ENCODE measurements at regions not wholly inside any gene's neighbourhood (a gene's known extent, or its start where the extent isn't known, plus 50 kb on each side); places are given as distances from the start of the nearest gene placed in this dataset.
"Not testable (repeated sequence)": the region's sequence is repeated elsewhere in the genome, so short reads cannot be mapped to it uniquely, and the experiment has no call there.

DNA sequence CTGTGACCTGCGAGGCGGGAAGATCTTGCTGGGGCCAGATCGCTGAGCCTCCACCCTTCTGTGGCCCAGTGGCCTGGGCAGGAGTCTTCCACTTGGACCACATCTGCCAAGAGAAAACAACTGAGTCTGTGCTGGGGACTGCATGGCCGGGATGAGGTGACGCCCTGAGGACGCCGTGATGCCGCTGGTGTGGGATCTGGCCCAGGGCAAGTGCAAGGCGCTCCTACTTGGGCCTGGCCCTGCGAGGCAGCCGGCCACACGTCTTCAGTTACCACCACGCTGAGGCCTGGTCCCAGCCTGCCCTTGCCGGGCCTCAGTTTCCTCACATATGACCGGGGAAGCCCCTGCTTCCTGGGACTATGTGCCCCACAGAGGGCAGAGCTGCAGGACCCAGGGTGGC lies 133.4 kb downstream of the SLC25A46 start:
- no peak for DNase-seq (ENCODE audit: low read depth)

DNA sequence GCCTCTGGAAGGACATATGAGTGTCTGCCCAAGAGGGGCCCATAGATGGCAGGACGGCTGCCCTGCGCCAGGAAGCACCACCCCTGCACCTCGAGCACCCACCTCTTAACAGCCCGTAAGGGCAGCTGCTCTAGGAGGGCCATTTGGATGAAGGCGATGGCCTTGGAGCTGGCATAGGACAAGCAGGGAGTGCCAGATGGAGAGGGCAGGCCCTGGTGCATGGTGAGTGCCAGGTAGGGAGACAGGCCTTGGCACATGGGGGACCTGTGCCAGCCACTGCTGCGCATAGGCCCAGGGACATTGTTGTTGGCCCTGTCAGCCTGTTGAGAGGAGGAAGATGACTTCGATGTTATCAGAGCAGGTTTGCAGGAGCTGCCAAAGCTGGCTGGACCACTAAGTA lies 134.2 kb downstream of the SLC25A46 start:
- no peak for DNase-seq (ENCODE audit: low read depth)

DNA sequence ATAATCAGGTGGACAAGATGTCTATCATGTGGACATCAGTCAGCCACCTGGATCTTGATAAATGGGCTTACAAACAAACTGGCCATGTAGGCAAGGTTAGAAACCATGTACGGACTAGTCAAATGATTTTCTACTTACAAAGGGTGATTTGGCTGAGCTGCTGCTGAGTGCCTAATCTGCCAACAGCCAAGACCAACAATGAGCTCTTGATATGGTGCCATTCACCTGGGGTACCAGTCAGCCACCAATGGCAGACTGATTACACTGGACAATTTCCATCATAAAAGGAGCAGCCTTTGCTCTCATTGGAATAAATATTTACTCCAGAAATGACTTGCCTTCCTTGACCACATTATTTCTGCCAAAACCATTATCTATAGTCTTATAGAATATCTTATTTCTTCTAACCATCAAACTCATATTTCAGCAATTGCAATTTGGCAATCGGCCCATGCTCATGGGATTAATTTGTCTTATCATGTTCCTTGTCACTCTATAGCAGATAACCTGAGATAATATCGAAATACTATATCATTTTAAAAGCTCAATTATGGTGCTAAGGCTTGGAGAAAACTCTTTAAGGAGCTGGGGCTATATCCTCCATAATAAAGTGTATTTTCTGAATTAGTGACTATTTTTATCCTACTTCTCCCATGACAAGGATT lies 135.1 kb downstream of the SLC25A46 start:
- DNase-seq (ENCODE audit: low read depth), result no peak

DNA sequence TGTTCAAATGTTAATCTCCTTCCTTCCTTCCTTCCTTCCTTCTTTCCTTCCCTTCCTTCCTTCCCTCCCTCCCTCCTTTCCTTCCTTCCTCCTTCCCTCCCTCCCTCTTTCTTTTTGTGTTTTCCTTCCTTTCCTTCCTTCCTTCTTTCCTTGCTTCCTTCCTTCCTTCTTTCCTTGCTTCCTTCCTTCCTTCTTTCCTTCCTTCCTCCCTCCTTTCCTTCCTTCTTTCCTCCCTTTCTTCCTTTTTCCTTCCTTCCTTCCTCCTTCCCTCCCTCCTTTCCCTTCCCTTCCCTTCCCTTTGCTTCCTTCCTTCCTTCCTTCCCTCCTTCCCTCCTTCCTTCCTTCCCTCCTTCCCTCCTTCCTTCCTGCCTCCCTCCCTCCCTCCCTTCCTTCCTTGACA lies 136.3 kb downstream of the SLC25A46 start:
- DNase-seq (ENCODE audit: low read depth), result not testable (repeated sequence)

DNA sequence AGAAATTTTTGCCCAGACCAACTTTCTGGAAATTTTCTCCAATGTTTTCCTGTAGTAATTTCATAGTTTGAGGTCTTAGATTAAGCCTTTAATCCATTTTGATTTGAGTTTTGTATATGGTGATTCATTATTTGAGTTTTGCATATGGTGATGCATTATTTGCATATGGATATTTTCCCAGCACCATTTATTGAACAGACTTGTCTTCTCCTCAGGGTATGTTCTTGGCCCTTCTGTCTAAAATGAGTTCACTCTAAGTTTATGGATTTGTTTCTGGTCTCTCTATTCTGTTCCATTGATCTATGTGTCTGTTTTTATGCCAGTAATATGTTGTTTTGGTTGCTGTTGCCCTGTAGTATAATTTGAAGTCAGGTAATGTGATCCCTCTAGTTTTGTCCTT lies 139.3 kb downstream of the SLC25A46 start:
- no peak for DNase-seq (ENCODE audit: low read depth)

DNA sequence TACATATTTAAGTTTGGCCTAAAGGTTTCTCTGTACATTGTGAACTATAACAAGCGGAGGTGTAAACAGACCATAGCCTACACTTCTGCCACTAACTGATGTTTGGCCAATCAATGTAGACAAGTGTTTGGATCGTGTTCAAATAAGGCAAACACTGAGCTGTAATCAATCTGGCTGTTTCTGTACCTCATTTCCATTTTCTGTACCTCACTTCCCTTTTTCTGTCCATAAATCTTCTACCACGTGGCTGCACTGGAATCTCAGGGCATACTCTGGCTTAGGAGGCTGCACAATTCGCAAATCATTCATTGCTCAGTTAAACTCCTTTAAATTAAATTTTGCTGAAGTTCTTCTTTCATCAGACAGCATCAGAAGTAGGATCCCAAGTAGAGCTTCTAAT lies 140.9 kb downstream of the SLC25A46 start:
- no peak for DNase-seq (ENCODE audit: low read depth)

DNA sequence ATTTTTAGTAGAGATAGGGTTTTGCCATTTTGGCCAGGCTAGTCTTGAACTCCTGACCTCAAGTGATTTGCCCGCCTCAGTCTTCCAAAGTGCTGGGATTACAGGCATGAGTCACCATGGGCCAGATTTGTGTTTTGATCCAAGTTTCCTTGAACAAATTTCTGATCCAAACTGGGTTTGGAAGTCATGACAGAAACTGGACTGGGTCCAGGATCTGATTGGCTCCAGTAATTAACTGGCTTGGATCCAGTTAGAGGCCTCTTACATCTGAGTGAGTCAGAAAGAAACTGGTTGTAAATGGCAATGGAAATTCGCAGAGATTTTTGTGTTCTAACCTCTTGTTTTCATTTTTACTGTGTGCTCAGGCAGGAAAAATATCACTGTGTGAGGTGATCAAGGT lies 141.6 kb downstream of the SLC25A46 start:
- DNase-seq (ENCODE audit: low read depth), result peak; percentile 68

DNA sequence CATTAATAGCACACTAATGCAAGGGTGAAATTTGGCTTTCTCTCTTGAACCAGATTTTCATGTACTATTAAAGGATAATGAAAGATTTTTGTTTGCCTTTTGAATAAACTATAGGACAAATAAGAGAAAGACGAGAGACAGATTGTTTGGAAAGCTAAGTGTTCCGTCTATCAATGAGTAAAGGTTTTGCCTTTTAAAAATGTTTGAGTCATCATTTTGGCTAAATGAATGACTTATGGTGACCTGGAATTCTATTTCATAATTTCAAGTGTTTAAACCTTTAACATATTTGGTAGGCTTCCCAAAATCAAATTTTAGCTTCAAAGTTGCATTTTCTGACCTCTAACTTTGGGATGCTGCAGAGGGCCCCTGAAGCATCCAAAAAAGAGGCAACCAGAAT lies 145.2 kb downstream of the SLC25A46 start:
- peak; percentile 42 for DNase-seq (ENCODE audit: low read depth)

DNA sequence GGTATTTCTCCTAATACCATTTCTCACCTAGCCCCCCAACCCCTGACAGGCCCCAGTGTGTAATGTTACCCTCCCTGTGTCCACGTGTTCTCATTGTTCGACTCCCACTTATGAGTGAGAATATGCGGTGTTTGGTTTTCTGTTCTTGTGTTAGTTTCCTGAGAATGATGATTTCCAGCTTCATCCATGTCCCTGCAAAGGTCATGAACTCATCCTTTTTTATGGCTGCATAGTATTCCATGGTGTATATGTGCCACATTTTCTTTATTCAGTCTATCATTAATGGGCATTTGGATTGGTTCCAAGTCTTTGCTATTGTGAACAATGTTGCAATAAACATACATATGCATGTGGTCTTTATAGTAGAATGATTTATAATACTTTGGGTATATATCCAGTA lies 148.4 kb downstream of the SLC25A46 start:
- DNase-seq (ENCODE audit: low read depth), result not testable (repeated sequence)

DNA sequence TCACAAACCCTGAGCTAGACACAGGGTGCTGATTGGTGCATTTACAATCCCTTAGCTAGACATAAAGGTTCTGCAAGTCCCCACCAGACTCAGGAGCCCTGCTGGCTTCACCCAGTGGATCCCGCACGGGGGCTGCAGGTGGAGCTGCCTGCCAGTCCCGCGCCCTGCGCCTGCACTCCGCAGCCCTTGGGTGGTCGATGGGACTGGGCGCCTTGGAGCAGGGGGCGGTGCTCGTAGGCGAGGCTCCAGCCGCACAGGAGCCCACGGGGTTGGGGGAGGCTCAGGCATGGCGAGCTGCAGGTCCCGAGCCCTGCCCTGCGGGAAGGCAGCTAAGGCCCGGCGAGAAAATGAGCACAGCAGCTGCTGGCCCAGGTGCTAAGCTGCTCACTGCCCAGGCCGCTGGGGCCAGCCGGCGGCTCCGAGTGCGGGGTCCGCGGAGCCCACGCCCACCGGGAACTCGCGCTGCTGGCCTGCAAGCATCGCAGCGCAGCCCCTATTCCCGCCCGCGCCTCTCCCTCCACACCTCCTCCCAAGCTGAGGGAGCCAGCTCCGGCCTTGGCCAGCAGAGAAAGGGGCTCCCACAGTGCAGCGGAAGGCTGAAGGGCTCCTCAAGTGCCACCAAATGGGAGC lies 155.2 kb downstream of the SLC25A46 start:
- DNase-seq (ENCODE audit: low read depth), result not testable (repeated sequence)

DNA sequence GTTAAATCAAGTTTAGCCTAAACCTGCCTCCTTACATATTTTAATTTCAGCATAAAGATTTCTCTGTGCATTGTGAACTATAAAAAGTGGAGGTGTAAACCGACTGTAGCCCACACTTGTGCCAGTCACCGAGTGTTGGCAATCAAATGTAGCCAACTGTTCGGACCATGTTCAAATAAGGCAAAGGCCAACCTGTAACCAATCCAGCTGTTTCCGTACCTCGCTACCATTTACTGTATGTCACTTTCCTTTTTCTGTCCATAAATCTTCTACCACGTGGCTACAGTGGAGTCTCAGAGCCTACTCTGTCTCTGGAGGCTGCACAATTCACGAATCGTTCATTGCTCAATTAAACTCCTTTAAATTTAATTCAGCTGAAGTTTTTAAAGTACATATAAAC lies 156.0 kb downstream of the SLC25A46 start:
- DNase-seq (ENCODE audit: low read depth), result no peak

DNA sequence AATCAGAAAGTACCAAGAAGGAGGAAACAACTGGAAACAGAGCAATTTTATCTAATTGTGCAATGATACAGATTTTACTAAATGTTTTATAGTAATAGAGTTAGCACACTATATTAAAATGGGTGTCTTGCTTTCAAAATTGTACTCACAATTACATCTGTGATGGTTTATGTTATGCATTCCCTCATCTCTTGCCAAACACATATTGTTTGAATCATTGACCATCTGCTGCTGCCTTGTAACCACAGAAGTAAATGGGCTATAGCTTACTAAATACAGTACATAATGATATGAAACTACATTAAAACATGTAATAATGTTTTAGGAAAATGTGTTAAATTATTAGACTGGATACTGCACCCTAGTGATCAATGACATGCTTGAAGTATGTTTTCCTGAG lies 158.1 kb downstream of the SLC25A46 start:
- peak; percentile 61 for DNase-seq (ENCODE audit: low read depth)

DNA sequence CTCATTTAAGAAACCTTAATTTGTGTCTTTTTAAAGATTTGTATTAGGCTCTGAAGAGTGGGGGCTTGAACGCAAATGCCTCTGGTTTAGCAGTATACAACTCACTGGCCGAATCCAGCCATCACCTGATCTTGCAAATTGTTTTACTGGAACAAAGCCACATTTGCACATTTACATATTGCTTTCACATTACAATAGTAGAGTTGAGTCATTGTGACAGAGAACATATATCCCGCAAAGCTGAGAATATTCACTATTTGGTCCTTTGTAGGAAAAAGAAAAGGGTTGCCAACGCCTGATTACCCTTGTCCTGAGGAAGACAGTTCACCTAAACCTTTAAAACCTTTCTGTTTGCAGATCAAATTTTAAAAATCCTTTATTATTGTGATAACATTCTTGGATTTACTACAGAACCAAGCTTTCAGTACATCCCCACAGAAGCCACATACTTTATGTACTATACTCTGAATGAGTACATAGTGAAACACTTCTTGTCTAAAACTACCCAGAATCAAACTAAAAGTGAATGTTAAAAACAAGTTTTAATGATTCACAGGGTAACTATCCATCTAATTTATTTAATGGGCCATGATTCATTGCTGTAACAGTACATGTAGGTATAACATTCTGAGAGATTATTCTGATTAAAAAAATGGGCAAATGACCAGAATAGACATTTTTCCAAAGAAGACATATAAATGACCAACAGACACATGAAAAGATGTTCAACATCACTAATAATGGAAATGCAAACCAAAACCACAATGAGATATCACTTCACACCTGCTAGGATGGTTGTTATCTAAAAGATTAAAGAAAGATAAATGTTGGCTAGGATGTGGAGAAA lies 161.0 kb downstream of the SLC25A46 start:
- peak; percentile 81 for DNase-seq (ENCODE audit: low read depth)

DNA sequence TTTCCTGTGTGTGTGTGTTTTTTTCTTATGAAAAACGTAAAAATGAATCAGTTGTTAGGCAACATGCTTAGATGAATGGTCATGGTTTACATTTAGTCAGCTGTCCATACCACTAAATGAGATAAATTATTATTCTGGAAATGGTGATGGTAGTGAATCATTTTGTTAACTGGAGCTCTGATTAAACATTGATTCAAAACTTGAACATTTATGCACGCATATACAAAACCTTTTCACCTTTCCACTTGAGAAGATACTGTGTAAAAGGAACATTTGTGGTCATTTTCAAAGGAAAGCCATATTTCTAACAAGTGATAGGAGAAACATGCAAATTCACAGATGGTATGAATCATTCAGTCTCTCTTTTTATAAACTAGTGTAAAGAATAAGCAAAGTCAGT lies 162.0 kb downstream of the SLC25A46 start:
- peak; percentile 91 for DNase-seq (ENCODE audit: low read depth)

DNA sequence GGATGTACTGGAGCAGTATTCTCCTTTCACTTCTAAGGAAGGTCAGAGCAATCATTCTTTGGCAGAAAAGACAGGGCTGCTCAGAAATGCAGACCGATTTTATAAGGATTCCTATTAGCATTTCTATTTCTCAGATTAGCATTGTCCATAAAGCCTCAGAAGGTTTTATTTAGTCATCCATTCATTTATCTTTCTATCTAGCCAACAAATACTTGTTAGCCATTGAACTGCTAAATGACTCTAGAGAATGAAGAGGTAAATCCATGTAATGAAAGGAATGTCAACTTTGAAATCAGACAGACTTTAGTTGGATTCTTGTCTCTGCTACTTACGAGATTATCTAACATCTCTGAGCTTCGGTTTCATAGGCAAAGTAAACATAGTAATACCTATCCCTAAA lies 165.2 kb downstream of the SLC25A46 start:
- DNase-seq (ENCODE audit: low read depth), result no peak

DNA sequence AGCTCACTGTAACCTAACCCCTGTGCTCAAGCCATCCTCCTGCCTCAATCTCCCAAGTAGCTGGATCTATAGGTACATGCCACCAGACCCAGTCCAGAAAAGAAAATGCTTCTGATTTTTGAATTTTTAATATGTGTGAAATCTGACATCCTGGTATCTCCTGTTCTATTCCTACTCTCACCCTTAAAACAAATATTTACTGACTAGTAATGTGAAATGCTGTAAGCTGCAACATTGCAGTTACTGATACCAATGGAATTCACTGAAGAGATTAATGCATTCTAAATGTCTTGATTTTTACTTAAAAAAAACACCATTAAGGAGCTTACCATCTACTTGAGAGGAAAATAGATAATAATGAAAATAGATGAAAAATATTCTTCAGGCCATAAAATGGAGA lies 162.7 kb upstream of the TSLP start:
- no peak for DNase-seq (ENCODE audit: low read depth)

DNA sequence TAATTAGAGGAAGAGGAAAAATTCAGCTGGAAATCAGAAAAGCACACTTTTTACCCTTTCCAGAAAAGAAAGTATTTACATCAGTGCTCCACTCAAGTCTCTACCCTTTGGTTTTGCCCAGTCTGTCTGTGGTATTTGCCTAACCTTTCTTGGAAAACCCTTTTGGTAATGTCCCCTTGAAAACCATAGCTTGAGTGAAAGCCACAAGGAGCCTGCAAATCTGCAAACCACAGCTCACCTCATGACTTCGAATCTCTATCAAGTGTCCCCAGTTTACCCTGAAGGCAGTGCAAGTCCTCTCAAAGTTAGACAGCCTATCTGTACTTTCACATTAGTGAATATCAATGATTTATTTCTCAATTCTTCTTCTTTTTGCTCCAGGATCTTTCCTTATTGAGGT lies 162.1 kb upstream of the TSLP start:
- DNase-seq (ENCODE audit: low read depth), result no peak

DNA sequence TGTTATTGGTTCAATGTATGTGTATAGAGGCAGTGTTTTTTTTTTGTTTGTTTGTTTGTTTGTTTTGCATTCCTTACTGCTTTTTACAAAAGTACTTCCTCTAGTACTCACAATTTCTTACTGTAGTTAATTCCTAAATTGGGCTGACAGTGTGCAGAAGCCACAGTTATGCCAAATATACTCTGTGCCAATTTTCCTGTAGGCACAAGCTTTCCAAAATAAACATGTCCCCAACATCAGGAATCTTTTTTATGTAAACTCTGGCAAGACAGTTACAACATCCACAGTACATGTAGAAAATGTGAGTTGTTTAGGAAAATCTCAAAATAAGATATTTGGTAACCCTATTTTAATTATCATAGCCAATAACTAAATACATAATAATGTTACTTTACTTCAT lies 161.6 kb upstream of the TSLP start:
- DNase-seq (ENCODE audit: low read depth), result no peak

DNA sequence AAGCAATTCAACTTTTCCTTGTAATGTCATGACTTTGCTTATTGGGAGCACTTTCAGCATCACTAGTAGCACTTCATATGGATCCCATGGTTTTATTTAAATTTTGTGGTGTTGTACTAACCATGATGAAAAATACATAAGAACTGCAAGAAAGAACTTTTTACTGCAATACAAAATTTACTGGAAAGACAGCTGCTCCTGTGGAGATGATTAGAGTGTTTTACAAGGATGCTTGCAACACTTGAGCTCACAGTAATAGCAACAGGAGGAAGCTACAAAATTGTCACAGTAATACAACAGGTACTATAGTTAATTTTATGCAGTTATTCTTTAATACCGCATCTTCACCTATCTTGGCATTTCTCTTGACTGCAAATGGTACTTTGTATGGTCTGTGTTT lies 158.3 kb upstream of the TSLP start:
- DNase-seq (ENCODE audit: low read depth), result no peak

DNA sequence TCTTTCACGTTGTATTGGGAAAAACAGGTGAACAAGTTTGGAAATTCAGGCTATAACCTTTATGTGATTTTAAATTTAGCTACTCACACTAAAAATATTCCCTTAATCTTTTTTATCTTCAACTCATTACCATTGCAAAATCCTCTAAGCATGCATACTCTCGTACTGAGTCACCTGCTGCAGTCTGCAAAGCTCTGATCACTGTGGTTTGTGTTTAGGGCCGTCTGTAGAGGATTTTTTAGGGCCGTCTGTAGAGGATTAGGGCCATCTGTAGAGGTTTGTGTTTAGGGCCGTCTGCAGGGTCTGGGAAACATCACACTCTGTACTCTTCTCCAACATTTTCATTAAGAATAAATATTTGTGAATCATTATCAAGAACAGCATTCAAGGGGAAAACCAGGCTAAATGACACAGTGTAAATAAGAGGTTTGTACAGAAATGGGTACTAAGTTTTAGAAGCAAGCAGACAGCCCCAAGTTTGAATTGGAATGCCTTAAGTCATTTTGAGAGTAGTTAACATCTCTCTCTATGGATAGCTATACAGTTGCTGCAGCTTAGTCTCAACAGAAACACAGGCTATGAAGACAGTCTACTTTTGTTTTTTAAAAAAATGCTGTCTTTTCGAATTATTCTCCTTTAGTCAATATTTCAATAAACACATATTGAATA lies 155.0 kb upstream of the TSLP start:
- DNase-seq (ENCODE audit: low read depth), result peak; percentile 90

DNA sequence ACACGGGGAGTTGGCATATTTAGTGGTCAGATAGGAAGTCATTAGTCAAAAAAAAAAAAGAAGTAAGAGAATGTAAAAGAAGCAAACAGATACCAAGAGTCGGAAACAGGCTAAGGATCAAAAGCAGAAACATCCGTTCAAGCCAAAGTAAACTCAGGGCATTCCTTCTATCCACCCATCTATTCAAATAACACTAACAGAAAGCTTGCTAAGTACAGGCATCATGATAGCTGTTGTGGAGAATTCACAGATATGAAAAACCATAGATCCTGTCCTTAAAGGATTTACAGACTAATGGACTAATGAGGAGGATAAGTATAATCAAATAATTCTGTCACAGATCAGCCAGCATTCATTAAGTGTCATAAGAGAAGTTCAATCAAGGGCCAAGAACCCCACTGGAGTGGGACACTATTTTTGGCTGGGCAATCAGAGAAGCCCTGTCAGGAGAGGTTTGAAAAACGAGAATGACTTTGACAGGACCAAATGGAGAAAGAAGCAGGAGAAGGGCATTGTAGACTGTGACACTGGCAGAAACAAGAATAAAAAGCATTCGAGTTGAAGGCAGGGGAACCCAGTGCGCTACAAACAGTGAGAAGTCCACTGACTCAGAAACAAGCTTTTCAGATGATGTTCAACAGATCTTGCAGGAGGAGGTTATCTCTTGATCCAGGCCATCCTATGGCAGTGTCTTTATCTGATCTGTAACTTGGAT lies 154.2 kb upstream of the TSLP start:
- peak; percentile 36 for DNase-seq (ENCODE audit: low read depth)

DNA sequence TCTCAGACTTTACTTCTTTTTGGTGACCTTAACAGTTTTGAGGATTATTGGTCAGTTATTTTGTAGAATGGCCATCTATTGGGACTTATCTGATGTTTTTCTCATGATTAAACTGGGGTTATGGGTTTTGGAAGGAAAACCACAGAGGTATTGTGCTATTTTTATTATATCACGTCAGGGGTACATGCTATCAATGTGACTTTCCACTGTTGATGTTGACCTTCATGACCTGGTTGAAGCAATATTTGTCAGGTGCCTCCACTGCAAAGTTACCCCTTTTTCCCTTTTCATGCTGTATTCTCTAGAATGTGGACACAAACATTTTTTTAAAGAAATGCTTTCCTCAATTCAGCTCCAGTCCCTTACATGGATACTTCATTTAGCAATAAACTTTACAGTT lies 152.8 kb upstream of the TSLP start:
- no peak for DNase-seq (ENCODE audit: low read depth)
